ENCODE measurements at regions not wholly inside any gene's neighbourhood (a gene's known extent, or its start where the extent isn't known, plus 50 kb on each side); places are given as distances from the start of the nearest gene placed in this dataset.

DNA sequence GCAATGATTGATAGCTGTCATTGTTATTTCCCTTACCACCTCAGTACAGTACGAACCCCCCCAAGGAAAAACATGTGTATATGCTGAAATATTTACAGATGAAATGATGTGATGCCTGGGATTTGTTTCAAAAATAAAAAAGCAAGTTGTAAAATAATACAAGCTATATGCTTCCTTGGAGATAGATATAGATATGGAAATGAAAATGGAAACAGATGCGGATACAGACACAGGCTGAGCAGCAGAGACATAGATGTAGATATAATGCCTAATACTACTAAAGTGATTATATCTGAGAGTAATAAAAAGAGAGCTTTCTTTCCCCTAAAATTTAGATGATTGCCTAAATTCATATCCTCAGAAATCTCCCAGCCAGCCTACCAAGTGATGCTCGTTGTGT, 127.5 kb upstream of the TNPO1 start:
- TF ChIP-seq POLR2AphosphoS5 (IDR thresholded peaks at IDR 0.05) (no peak), POLR2A (IDR thresholded peaks at IDR 0.05) (no peak)
- TF ChIP-seq, protein P1, sequence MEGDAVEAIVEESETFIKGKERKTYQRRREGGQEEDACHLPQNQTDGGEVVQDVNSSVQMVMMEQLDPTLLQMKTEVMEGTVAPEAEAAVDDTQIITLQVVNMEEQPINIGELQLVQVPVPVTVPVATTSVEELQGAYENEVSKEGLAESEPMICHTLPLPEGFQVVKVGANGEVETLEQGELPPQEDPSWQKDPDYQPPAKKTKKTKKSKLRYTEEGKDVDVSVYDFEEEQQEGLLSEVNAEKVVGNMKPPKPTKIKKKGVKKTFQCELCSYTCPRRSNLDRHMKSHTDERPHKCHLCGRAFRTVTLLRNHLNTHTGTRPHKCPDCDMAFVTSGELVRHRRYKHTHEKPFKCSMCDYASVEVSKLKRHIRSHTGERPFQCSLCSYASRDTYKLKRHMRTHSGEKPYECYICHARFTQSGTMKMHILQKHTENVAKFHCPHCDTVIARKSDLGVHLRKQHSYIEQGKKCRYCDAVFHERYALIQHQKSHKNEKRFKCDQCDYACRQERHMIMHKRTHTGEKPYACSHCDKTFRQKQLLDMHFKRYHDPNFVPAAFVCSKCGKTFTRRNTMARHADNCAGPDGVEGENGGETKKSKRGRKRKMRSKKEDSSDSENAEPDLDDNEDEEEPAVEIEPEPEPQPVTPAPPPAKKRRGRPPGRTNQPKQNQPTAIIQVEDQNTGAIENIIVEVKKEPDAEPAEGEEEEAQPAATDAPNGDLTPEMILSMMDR (IDR thresholded peaks at IDR 0.05): no peak
